ENCODE measurements at regions not wholly inside any gene's neighbourhood (a gene's known extent, or its start where the extent isn't known, plus 50 kb on each side); places are given as distances from the start of the nearest gene placed in this dataset.

DNA sequence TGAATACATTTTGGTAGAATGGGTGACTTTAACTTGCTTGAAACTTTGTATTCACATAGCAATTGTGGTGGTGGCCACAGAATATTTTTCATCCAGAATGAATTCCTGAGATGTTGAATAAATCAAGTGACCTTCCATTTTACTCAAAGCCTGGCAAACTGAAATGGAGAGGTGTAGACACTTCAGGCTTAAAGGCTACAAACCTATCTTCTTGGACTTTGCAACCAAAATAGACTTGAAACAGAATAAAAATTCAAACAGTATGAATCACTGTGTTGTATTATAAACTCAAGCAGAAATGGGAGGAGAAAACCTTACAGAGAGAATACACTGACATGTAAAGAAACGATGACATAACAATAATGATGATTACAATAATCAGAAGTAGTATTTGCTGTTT is 371.6 kb downstream of the BCKDHB start:
- TF ChIP-seq, protein P1, sequence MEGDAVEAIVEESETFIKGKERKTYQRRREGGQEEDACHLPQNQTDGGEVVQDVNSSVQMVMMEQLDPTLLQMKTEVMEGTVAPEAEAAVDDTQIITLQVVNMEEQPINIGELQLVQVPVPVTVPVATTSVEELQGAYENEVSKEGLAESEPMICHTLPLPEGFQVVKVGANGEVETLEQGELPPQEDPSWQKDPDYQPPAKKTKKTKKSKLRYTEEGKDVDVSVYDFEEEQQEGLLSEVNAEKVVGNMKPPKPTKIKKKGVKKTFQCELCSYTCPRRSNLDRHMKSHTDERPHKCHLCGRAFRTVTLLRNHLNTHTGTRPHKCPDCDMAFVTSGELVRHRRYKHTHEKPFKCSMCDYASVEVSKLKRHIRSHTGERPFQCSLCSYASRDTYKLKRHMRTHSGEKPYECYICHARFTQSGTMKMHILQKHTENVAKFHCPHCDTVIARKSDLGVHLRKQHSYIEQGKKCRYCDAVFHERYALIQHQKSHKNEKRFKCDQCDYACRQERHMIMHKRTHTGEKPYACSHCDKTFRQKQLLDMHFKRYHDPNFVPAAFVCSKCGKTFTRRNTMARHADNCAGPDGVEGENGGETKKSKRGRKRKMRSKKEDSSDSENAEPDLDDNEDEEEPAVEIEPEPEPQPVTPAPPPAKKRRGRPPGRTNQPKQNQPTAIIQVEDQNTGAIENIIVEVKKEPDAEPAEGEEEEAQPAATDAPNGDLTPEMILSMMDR (IDR thresholded peaks at IDR 0.05; ENCODE audit: low read depth, low read length), result no peak
- no peak for TF ChIP-seq POLR2A (IDR thresholded peaks at IDR 0.05; ENCODE audit: extremely low read depth, insufficient read length)
- no peak for TF ChIP-seq MYC (IDR thresholded peaks at IDR 0.05; ENCODE audit: low read depth, low read length)
- TF ChIP-seq, protein P2, sequence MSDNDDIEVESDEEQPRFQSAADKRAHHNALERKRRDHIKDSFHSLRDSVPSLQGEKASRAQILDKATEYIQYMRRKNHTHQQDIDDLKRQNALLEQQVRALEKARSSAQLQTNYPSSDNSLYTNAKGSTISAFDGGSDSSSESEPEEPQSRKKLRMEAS (IDR thresholded peaks at IDR 0.05; ENCODE audit: low read depth, low read length), result no peak
- H3K4me3 ChIP-seq (ENCODE audit: low read depth, low read length), result no peak overlapping the region
- no peak for DNase-seq (ENCODE audit: low read depth)

- no peak overlapping the region for H3K4me3 ChIP-seq (ENCODE audit: low read depth, low read length)
- no peak for TF ChIP-seq MYC (IDR thresholded peaks at IDR 0.05; ENCODE audit: low read depth, low read length)
- TF ChIP-seq, protein P2 (IDR thresholded peaks at IDR 0.05; ENCODE audit: low read depth, low read length), result no peak
- TF ChIP-seq, protein P1 (IDR thresholded peaks at IDR 0.05; ENCODE audit: low read depth, low read length), result no peak
- TF ChIP-seq POLR2A (IDR thresholded peaks at IDR 0.05; ENCODE audit: extremely low read depth, insufficient read length), result no peak
- no peak for DNase-seq (ENCODE audit: low read depth)
Observed at GRCh38 chr6:80477591-80477990, 371.1 kb downstream of the BCKDHB start.

DNA sequence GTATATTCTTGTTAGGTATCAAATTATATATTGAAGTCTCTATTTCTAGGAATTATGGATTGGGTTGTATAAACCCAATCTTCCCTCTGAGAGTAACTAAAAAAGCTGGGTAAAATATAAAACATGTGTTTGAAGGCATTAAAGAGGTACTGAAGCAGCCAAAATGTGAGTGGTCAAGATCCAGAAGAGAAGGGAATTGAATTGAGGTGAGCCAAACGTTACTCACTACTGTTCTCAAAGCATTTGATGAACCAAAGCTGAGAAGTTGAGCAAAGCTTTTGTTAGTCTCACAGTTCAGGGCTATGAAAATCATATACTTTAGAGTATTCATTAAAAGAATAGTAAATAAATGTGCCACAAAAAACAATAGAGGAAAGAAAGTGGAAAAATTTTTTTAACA is 365.8 kb downstream of the BCKDHB start:
- DNase-seq (ENCODE audit: low read depth), result no peak
- H3K4me3 ChIP-seq (ENCODE audit: low read depth, low read length), result no peak overlapping the region
- TF ChIP-seq, protein P2 (IDR thresholded peaks at IDR 0.05; ENCODE audit: low read depth, low read length), result no peak
- TF ChIP-seq POLR2A (IDR thresholded peaks at IDR 0.05; ENCODE audit: extremely low read depth, insufficient read length) (no peak), MYC (IDR thresholded peaks at IDR 0.05; ENCODE audit: low read depth, low read length) (no peak)
- TF ChIP-seq, protein P1 (IDR thresholded peaks at IDR 0.05; ENCODE audit: low read depth, low read length), result no peak

DNA sequence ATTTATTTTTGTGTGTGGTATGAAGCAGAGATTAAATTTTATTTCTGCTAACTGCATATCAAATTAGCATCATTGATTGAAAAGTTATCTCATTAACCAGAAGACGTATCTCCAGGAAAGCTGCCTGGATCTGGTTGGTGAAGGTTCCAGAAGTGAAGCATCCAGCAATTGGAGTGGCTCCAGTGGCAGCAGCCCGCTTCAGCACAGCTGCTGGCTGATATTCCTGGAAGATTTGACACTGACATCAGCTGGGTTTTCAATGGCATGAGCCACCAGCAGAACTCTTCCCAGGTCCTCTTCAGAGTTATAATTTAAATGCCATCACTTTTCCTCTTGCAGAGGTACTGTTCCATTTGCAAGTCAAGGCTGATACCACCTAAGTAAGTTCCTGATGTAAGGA is 363.5 kb downstream of the BCKDHB start:
- H3K4me3 ChIP-seq (ENCODE audit: low read depth, low read length), result no peak overlapping the region
- no peak for DNase-seq (ENCODE audit: low read depth)
- TF ChIP-seq MYC (IDR thresholded peaks at IDR 0.05; ENCODE audit: low read depth, low read length), result no peak
- TF ChIP-seq, protein P2 (IDR thresholded peaks at IDR 0.05; ENCODE audit: low read depth, low read length), result no peak
- no peak for TF ChIP-seq POLR2A (IDR thresholded peaks at IDR 0.05; ENCODE audit: extremely low read depth, insufficient read length)
- TF ChIP-seq, protein P1 (IDR thresholded peaks at IDR 0.05; ENCODE audit: low read depth, low read length), result no peak

DNA sequence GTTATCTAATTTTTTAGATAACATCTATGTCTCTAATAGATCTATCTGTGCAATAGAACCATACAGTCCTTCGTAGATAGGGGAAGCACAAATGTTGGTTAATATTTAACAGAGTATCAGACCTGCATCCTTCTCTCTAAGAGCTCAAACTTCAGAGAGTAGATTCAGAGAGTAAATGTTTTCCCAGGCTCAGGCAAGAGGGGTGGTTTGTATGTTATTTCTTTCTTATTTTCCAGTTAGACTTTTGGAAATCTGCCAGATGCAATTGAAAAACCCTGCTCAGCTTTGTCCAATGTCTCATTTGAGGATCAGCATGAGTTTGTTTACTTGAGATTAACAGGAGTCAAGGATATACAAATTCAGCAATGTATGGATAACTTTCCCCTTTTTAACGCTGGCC is 361.9 kb downstream of the BCKDHB start:
- no peak overlapping the region for H3K4me3 ChIP-seq (ENCODE audit: low read depth, low read length)
- TF ChIP-seq POLR2A (IDR thresholded peaks at IDR 0.05; ENCODE audit: extremely low read depth, insufficient read length), result no peak
- TF ChIP-seq, protein P1 (IDR thresholded peaks at IDR 0.05; ENCODE audit: low read depth, low read length), result no peak
- no peak for TF ChIP-seq MYC (IDR thresholded peaks at IDR 0.05; ENCODE audit: low read depth, low read length)
- TF ChIP-seq, protein P2 (IDR thresholded peaks at IDR 0.05; ENCODE audit: low read depth, low read length), result no peak
- no peak for DNase-seq (ENCODE audit: low read depth)

DNA sequence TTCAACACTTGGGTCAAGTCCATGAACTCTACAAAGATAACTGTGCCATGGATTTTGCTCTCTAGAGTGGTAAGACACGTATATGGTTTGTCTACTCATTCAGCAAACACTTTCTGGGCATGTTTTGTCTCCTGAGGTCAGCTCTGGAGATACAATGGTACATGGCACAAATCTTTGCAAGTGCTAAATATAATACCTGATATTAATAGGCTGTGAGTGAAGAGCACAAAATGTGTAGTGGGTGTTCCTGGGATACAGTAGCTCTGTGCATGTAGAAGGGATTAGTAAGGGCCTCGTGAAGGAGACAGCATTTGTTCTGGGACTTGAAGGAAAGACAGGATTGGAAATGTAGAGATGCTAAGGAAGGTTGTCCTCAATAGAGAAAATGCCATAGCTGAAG is 360.9 kb downstream of the BCKDHB start:
- no peak overlapping the region for H3K4me3 ChIP-seq (ENCODE audit: low read depth, low read length)
- TF ChIP-seq, protein P1 (IDR thresholded peaks at IDR 0.05; ENCODE audit: low read depth, low read length), result no peak
- no peak for TF ChIP-seq MYC (IDR thresholded peaks at IDR 0.05; ENCODE audit: low read depth, low read length)
- TF ChIP-seq, protein P2 (IDR thresholded peaks at IDR 0.05; ENCODE audit: low read depth, low read length), result no peak
- DNase-seq (ENCODE audit: low read depth), result no peak

Data from NB4 (cell line).